Smooth muscle cell (in vitro differentiated cells): ENCODE measurements at regions not wholly inside any gene's neighbourhood (a gene's known extent, or its start where the extent isn't known, plus 50 kb on each side); places are given as distances from the start of the nearest gene placed in this dataset.

Experiments used
- DNase-seq: peaks from one replicate; lab custom pipeline; 2025; ENCODE audit not compliant: unreplicated experiment; lab: John Stamatoyannopoulos, UW
- H2AFZ ChIP-seq: fragments of 200-600 bp; sonication (generic); 2 replicates; pipeline ENCODE4 v1.6.0; 2016; ENCODE audit warnings: antibody characterized with exemption, low read depth, mild to moderate bottlenecking
- H3F3A ChIP-seq: fragments of 200-600 bp; sonication (generic); 2 replicates; pipeline ENCODE4 v1.6.0; 2017; ENCODE audit warnings: antibody characterized with exemption, low read depth
- H3K27ac ChIP-seq: fragments of 200-600 bp; sonication (generic); 2 replicates; pipeline ENCODE4 v1.5.1; 2016; ENCODE audit warnings: low read depth, mild to moderate bottlenecking
- H3K27me3 ChIP-seq: fragments of 200-600 bp; sonication (generic); 2 replicates; pipeline ENCODE4 v1.6.1; 2016; ENCODE audit warnings: low read depth, mild to moderate bottlenecking
- H3K36me3 ChIP-seq: fragments of 200-600 bp; sonication (generic); 2 replicates; pipeline ENCODE4 v1.5.1; 2016; ENCODE audit warnings: low read depth
- H3K4me1 ChIP-seq: fragments of 200-600 bp; sonication (generic); 2 replicates; pipeline ENCODE4 v1.5.1; 2016; ENCODE audit warnings: low read depth
- H3K4me2 ChIP-seq: fragments of 200-600 bp; sonication (generic); 2 replicates; pipeline ENCODE4 v1.6.0; 2016; ENCODE audit warnings: mild to moderate bottlenecking
- H3K4me3 ChIP-seq: fragments of 200-600 bp; sonication (generic); 2 replicates; pipeline ENCODE4 v1.5.1; 2016; ENCODE audit warnings: mild to moderate bottlenecking
- H3K79me2 ChIP-seq: fragments of 200-600 bp; sonication (generic); 2 replicates; pipeline ENCODE4 v1.6.0; 2016; ENCODE audit warnings: low read depth, mild to moderate bottlenecking
- H3K9ac ChIP-seq: fragments of 200-600 bp; sonication (generic); 2 replicates; pipeline ENCODE4 v1.6.0; 2016; ENCODE audit warnings: low read depth
- H3K9me3 ChIP-seq: fragments of 200-600 bp; sonication (generic); replicated peaks from 2 replicates; pipeline ENCODE4 v1.5.1; 2016; ENCODE audit warnings: low read depth
- H4K20me1 ChIP-seq: fragments of 200-600 bp; sonication (generic); 2 replicates; pipeline ENCODE4 v1.6.0; 2016; ENCODE audit warnings: low read depth
- WGBS: methylation state at CpG from one replicate; pipeline ENCODE4 v1.1.7; 2016; ENCODE audit warnings: low lambda C conversion rate; 5-methylcytosine and 5-hydroxymethylcytosine counted together
- TF ChIP-seq, protein P1 (sequence below): fragments of 200-600 bp; sonication (generic); IDR thresholded peaks from 2 replicates; pipeline ENCODE4 v1.5.1; 2017; ENCODE audit warnings: borderline replicate concordance, mild to moderate bottlenecking, antibody characterized with exemption; ENCODE audit not compliant: insufficient read depth, poor library complexity, severe bottlenecking

DNA sequence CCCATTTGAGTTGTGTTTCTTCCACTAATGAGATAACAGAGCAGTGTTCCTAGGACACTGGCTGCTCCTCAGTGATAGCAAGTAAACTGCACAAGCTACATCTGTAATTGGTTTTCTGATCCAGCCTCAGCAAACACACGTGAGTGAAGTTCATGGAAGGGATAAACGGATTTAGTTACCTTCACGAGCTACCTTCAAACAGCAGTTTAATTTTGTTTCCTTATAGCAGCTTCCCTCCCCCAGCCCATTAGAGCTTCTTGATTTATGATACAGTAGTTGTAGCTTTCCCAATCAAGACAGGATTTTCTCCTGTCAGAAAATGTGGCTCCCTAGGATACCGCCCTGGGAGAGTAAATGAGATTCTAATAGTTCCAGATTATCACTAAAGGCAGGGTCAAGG is 634.2 kb upstream of the FAT1 start:
- Histone ChIP-seq H2AFZ (no peak overlapping the region), H3K36me3 (no peaks in the 10 kb centered on the region), H3K4me1 (no peaks in the 10 kb centered on the region), H3F3A (no peaks in the 10 kb centered on the region), H3K27me3 (no peaks in the 10 kb centered on the region), H3K4me3 (no peak overlapping the region), H3K79me2 (no peaks in the 10 kb centered on the region), H3K4me2 (no peak overlapping the region), H3K27ac (no peak overlapping the region), H3K9ac (no peak overlapping the region), H4K20me1 (no peaks in the 10 kb centered on the region), H3K9me3 (no peaks in the 10 kb centered on the region)
- TF ChIP-seq, protein P1, sequence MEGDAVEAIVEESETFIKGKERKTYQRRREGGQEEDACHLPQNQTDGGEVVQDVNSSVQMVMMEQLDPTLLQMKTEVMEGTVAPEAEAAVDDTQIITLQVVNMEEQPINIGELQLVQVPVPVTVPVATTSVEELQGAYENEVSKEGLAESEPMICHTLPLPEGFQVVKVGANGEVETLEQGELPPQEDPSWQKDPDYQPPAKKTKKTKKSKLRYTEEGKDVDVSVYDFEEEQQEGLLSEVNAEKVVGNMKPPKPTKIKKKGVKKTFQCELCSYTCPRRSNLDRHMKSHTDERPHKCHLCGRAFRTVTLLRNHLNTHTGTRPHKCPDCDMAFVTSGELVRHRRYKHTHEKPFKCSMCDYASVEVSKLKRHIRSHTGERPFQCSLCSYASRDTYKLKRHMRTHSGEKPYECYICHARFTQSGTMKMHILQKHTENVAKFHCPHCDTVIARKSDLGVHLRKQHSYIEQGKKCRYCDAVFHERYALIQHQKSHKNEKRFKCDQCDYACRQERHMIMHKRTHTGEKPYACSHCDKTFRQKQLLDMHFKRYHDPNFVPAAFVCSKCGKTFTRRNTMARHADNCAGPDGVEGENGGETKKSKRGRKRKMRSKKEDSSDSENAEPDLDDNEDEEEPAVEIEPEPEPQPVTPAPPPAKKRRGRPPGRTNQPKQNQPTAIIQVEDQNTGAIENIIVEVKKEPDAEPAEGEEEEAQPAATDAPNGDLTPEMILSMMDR, result no peak
- WGBS, result 85% methylated on average over 4 of the region's 4 CpGs
- DNase-seq, result no peak

DNA sequence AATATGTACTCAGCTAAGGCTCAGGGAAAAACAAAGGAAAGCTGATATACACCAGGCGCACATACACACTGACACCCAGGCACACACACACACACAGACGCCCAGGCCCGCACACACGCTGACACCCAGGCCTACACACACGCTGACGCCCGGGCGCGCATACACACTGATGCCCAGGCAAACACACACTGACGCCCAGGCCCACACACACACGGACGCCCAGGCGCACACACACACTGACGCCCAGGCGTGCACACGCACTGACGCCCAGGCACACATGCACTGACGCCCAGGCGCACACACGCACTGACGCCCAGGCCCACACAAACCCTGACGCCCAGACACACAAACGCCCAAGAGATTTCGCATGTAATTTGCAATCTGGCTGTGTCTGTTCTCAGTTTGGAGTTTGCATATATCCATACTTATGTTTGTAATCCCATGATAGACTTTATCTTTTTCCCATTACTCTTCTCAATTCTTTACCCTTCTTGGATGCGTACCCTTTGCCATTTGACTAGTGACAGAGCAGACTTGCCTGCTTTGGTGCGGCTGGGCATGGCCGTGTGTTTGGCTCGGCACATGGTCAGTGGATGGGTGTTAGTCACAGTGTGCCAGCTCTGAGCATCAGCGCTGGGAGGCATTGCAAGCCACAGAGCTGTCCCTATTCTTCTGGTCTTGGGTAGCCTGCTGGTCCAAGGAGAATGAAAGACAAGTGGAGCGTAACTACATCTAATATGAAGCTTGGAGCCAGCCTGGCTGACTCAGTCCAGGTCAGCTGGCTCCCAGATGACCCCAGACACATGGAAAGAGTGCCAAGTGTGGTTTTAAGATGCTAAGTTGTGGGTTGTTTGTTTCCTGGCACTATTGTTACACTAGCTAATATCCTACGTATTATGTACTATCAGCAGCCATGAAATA is 632.4 kb upstream of the ZFP42 start:
- Histone ChIP-seq H3K4me3 (no peak overlapping the region), H3F3A (no peaks in the 10 kb centered on the region), H2AFZ (no peak overlapping the region), H4K20me1 (no peaks in the 10 kb centered on the region), H3K4me1 (no peaks in the 10 kb centered on the region), H3K4me2 (no peak overlapping the region), H3K9ac (no peak overlapping the region), H3K27ac (no peak overlapping the region), H3K79me2 (no peaks in the 10 kb centered on the region), H3K9me3 (no peaks in the 10 kb centered on the region), H3K27me3 (no peaks in the 10 kb centered on the region), H3K36me3 (no peaks in the 10 kb centered on the region)
- DNase-seq, result no peak
- TF ChIP-seq, protein P1, result no peak
- WGBS, result 99% methylated on average over 25 of the region's 31 CpGs

GRCh38 chr4:187364401-187364800 is 631.2 kb upstream of the ZFP42 start:
- H3K36me3 ChIP-seq, result no peaks in the 10 kb centered on the region
- H3K4me2 ChIP-seq, result no peak overlapping the region
- TF ChIP-seq, protein P1, result no peak
- no peak overlapping the region for H3K27ac ChIP-seq
- DNase-seq, result no peak
- no peaks in the 10 kb centered on the region for H3K9me3 ChIP-seq
- no peaks in the 10 kb centered on the region for H3K27me3 ChIP-seq
- H3K4me3 ChIP-seq, result no peak overlapping the region
- no peaks in the 10 kb centered on the region for H3K4me1 ChIP-seq
- H3F3A ChIP-seq, result no peaks in the 10 kb centered on the region
- no peaks in the 10 kb centered on the region for H3K79me2 ChIP-seq
- no peak overlapping the region for H2AFZ ChIP-seq
- 95% methylated on average over 7 of the region's 7 CpGs for WGBS
- no peak overlapping the region for H3K9ac ChIP-seq
- H4K20me1 ChIP-seq, result no peaks in the 10 kb centered on the region

DNA sequence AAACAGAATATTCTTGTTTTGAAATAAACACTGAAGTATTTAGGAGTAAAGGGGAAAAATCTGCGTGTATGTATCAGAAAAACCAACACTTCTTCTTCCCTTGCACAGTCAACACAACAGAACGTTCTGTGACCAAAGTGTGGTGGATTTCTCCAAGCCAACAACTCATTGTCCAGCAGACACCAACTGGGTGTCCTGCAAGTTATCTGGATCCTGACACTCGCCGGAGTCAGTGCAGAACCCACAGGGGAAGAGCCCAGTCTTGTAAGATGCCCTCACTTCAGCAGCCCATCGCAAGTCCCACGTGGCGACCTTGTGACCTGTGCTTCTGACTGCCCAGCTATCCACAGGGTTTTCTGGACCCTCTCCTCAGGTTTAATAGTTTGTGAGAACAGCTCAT is 630.7 kb upstream of the ZFP42 start:
- Histone ChIP-seq H3K79me2 (no peaks in the 10 kb centered on the region), H3K27me3 (no peaks in the 10 kb centered on the region), H3K27ac (no peak overlapping the region), H3K4me1 (no peaks in the 10 kb centered on the region), H3K4me3 (no peak overlapping the region), H3K9me3 (no peaks in the 10 kb centered on the region), H3K36me3 (no peaks in the 10 kb centered on the region), H3F3A (no peaks in the 10 kb centered on the region), H3K4me2 (no peak overlapping the region), H2AFZ (no peak overlapping the region), H3K9ac (no peak overlapping the region), H4K20me1 (no peaks in the 10 kb centered on the region)
- TF ChIP-seq, protein P1, result no peak
- no peak for DNase-seq
- WGBS, result 97% methylated on average over 7 of the region's 7 CpGs
